ENCODE measurements at regions not wholly inside any gene's neighbourhood (a gene's known extent, or its start where the extent isn't known, plus 50 kb on each side); places are given as distances from the start of the nearest gene placed in this dataset.

DNA sequence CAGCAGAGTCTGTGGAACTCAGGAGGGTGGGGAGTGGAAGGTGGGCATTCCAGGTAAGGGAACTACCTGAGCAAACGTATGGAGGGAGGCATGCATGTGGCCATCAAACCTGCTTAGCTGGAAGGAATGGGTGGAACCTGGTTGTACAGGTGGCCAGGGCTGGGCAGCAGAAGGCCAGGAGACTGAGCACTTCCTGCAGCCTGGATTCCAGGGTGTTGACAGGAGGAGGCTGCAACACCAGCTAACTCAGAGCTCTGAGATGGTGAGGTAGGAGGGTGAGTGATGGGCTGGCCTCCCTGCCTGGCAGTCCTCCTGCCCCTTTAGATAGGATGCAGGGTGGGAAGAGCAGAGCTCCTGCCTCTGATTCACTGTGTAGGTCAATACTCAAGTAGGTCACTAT is 92.5 kb upstream of the CPEB4 start:
- H3K4me1 ChIP-seq, result no peaks in the 10 kb centered on the region
- no peaks in the 10 kb centered on the region for H3K36me3 ChIP-seq
- no peaks in the 10 kb centered on the region for H3K27me3 ChIP-seq
- no peak overlapping the region for H3K4me3 ChIP-seq
- intact Hi-C loops (cut with DNase I; ENCODE audit: low total_unique reads), result no loop called here
- H3K9me3 ChIP-seq, result no peaks in the 10 kb centered on the region
- no peak for TF ChIP-seq POLR2A (IDR thresholded peaks at IDR 0.05)
- TF ChIP-seq, protein P1, sequence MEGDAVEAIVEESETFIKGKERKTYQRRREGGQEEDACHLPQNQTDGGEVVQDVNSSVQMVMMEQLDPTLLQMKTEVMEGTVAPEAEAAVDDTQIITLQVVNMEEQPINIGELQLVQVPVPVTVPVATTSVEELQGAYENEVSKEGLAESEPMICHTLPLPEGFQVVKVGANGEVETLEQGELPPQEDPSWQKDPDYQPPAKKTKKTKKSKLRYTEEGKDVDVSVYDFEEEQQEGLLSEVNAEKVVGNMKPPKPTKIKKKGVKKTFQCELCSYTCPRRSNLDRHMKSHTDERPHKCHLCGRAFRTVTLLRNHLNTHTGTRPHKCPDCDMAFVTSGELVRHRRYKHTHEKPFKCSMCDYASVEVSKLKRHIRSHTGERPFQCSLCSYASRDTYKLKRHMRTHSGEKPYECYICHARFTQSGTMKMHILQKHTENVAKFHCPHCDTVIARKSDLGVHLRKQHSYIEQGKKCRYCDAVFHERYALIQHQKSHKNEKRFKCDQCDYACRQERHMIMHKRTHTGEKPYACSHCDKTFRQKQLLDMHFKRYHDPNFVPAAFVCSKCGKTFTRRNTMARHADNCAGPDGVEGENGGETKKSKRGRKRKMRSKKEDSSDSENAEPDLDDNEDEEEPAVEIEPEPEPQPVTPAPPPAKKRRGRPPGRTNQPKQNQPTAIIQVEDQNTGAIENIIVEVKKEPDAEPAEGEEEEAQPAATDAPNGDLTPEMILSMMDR (IDR thresholded peaks at IDR 0.05), result no peak
- DNase-seq, result no peak
- H3K27ac ChIP-seq, result no peak overlapping the region

DNA sequence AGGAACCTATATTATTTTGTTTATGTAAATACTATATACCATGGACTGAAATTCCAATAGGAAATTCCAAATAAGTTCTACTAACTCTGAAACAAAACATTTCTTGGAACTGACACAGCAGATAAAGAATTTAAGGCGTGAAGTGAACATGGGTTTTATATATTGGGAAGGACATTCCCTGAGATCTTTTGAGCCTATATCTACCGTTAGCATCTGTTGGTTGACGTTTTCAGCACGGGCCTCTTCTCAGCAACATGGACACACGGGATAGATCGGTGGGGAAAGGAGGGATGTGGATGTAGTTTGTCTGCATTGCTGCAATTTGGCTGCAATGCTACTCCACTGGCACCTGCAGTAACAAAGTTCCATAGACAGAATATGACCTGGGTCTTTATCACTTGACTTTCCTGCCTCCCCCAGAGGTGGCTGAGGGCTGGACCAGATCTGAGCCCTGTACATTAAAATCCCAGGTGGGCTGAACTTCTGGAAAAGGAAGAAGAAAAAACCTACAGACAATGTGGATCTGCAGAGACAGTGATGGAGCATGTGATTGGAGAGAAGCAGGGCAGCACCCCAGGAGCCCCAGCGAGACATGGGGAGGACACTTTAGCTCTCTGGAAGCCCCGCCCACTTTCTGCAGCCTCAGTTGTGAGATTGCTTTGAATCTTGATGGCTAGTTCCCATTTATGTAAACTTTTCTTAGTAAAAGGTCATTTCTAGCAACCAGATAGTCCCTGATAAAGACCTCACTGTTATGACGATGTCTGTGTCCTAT is 91.2 kb upstream of the CPEB4 start:
- Histone ChIP-seq H3K27ac (no peak overlapping the region), H3K9me3 (no peaks in the 10 kb centered on the region), H3K4me1 (no peaks in the 10 kb centered on the region), H3K4me3 (no peak overlapping the region), H3K36me3 (no peaks in the 10 kb centered on the region), H3K27me3 (no peaks in the 10 kb centered on the region)
- intact Hi-C loops (cut with DNase I; ENCODE audit: low total_unique reads), result no loop called here
- DNase-seq, result no peak
- TF ChIP-seq, protein P1 (IDR thresholded peaks at IDR 0.05), result no peak
- TF ChIP-seq POLR2A (IDR thresholded peaks at IDR 0.05), result no peak

DNA sequence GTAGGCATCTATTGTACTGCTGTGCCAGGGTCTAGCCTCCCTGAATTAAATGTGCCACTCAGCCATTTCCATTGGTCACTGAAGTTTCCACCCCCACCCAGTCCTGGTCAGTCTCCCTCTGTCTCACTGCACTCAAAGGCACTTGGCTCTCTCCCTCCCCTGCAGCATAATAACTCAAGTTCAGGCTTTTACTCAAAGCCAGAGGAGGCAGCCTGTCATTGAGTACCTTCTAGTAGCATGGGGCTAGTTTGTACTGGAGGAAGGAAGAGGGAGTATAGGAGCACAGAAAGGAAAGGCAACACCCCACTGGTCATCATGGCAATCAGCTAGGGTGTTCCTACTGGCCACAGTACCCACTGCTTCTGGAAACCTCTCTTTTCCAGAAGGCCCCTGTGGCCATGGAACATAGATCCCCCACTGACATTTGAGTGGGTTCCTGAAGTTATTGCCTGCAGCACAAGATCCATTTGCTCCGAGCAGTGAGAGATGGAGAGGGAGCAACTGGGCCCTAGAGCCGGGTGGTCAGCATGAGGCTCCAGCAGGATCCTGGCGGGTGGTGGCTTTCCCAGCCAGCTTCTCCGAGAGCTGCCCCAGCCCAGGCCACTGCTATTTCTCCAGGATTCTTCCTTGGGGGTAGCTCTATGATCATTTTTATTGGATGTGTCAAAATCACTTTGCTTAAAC is 89.9 kb upstream of the CPEB4 start:
- no peaks in the 10 kb centered on the region for H3K9me3 ChIP-seq
- no peak for TF ChIP-seq POLR2A (IDR thresholded peaks at IDR 0.05)
- TF ChIP-seq, protein P1 (IDR thresholded peaks at IDR 0.05), result no peak
- no peak overlapping the region for H3K4me3 ChIP-seq
- no peaks in the 10 kb centered on the region for H3K27me3 ChIP-seq
- intact Hi-C loops (cut with DNase I; ENCODE audit: low total_unique reads), result no loop called here
- DNase-seq, result no peak
- H3K4me1 ChIP-seq, result no peaks in the 10 kb centered on the region
- no peak overlapping the region for H3K27ac ChIP-seq
- H3K36me3 ChIP-seq, result no peaks in the 10 kb centered on the region

DNA sequence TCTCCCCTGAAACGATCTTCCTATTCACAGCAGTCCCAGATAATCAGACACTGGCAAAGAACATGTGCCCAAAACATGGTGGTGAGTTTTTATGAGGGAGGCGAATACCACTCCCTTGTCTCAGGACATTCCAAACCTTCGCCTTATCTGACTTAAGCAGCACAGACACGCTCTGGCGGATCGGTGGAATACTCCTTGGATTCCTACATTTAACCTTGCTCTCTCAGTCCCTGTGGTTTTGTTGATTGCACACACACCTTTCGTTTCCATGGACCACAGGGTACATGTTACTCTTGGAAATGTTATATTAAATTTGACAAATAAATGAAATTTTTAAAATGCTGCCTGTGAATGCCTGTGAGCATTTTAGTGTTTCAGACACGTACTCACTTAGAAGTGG is 87.8 kb upstream of the CPEB4 start:
- H3K9me3 ChIP-seq, result no peaks in the 10 kb centered on the region
- DNase-seq, result no peak
- TF ChIP-seq, protein P1 (IDR thresholded peaks at IDR 0.05), result no peak
- TF ChIP-seq POLR2A (IDR thresholded peaks at IDR 0.05), result no peak
- intact Hi-C loops (cut with DNase I; ENCODE audit: low total_unique reads), result no loop called here
- H3K36me3 ChIP-seq, result no peaks in the 10 kb centered on the region
- no peaks in the 10 kb centered on the region for H3K27me3 ChIP-seq
- H3K27ac ChIP-seq, result no peak overlapping the region
- no peaks in the 10 kb centered on the region for H3K4me1 ChIP-seq
- H3K4me3 ChIP-seq, result no peak overlapping the region

DNA sequence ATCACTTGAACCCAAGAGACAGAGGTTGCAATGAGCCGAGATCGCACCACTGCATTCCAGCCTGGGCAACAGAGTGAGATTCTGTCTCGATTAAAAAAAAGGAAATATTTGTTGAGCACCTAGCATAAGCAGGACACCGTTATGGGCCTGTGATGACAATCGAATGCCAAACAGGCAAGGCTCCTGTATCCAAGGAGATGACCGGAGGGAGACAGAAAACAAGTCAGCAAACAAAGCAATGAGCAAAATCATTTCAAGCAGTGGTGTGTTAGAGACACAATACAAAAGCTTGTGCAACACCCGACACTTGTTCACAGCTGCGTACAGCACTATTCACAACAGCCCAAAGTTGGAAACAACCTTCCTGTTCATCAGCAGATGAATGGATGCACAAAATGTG is 87.1 kb upstream of the CPEB4 start:
- no peak overlapping the region for H3K4me3 ChIP-seq
- intact Hi-C loops (cut with DNase I; ENCODE audit: low total_unique reads), result no loop called here
- DNase-seq, result no peak
- H3K9me3 ChIP-seq, result no peaks in the 10 kb centered on the region
- H3K4me1 ChIP-seq, result no peaks in the 10 kb centered on the region
- no peaks in the 10 kb centered on the region for H3K27me3 ChIP-seq
- no peak overlapping the region for H3K27ac ChIP-seq
- no peaks in the 10 kb centered on the region for H3K36me3 ChIP-seq
- TF ChIP-seq, protein P1 (IDR thresholded peaks at IDR 0.05), result no peak
- TF ChIP-seq POLR2A (IDR thresholded peaks at IDR 0.05), result no peak
